ENCODE measurements at regions not wholly inside any gene's neighbourhood (a gene's known extent, or its start where the extent isn't known, plus 50 kb on each side); places are given as distances from the start of the nearest gene placed in this dataset.
"Not testable (repeated sequence)": the region's sequence is repeated elsewhere in the genome, so short reads cannot be mapped to it uniquely, and the experiment has no call there.

DNA sequence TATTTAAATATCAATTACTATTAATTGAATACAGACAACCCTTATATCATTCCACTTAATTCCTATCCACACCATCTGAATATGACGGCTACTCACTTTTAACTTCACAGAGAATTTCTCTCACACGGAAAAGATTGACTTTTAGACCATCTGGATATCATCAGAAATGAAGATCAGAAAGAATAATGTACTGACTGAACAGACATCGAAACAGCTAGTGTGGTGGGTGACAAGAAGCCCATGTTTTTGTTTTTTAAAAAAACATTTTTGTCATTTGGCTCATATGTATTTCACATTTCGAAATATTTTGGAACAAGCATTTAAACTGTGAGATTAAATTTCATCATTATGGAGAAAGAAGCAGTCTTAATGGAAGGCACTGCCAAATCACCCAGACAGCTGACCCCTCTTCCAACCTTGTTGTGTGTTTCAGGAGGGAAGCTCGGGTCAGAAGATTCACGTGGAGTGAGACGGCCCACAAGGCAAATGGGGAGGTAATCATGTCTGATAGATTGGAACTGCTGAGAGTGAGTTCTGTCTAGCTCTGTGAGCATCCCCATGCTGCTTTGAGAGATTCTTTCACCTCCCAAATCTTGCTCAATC is 204.2 kb upstream of the RASGEF1B start:
- no peak for DNase-seq (ENCODE audit: low read depth)

DNA sequence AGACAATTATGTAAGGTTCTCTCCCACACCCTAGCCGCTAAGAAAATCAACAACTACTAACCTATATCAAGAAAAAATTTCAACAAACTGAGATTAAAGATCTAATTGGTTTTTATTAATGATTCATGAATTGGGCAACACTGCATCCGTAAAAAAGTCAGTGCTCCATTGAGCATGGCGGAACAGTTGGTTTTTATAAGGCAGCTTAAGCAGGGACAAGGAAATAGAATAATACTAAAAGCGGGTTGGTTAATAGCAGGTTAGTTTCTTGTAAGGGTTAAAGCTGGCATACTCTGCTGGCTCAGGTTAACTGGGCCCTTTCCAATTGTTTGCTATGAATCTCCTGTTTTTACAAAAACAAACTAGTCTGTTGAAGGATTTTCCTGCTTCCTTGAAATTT is 202.3 kb upstream of the RASGEF1B start:
- DNase-seq (ENCODE audit: low read depth) = peak; percentile 67

DNA sequence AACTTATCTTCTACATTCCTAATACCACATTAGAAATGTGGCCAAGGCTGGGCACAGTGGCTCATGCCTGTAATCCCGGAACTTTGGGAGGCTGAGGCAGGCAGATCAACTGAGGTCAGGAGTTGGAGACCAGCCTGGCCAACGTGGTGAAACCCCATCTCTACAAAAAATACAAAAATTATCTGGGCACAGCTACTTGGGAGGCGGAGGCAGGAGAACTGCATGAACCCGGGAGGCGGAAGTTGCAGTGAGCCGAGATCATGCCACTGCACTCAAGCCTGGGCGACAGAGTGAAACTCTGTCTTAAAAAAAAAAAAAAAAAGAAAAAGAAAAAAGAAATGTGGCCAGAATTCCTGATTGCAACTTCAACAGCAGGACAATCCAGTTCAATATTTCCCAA is 196.6 kb upstream of the RASGEF1B start:
- DNase-seq (ENCODE audit: low read depth) = not testable (repeated sequence)

DNA sequence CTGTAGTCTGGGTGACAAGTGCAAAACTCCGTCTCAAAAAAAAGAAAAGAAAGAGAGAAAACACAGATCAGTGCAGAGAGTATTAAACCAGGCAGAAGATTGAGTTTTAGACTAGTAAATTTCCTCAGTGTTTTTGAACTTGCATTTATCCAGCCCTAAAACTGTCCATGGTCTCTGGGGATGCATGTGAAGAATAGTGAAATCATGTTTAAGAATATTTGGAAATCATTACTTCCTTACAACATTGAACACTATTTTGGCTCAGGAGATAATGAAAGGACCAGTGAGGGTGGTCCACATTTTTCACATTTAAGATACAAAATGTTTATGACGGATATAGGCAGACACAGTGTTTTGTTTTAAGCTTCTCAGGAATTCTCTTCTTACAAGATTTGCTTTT is 195.8 kb upstream of the RASGEF1B start:
- no peak for DNase-seq (ENCODE audit: low read depth)

DNA sequence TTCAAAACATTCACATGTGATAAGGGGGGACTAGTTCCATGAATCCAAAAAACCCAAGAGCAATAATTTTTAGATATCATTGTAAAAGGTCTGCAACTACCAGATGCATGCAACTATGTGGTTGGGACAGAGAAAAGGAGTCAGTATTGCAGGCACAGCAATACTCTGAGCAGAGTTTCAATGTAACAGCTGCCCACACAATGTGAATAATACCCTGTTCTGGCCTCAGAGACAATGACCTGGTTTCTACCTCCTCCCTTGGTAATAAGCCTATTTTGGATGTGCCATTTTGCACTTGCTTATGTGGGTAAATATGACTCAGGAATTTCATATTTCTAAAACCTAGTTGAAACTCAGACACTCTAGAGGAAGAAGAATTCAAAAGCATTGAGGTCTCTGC is 194.8 kb upstream of the RASGEF1B start:
- DNase-seq (ENCODE audit: low read depth) = no peak

DNA sequence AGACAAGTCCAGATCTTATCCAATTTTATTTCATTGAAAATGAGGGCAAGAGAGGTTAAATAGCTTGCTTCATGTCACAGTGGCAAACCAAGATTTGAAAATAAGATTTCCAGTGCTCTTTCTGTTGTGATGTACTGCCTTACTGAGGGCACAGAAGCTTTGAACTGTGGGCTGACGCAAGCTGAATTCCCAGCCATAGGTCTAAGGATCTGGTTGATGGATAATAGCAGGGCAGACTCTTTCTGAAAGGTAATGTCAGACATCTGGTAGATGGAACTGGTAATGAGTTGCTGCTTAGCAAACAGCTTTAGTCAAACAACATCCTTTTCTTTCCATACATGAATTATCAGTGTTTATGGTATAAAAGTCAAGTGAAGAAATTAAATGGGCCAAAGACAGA is 193.9 kb upstream of the RASGEF1B start:
- DNase-seq (ENCODE audit: low read depth) = no peak

DNA sequence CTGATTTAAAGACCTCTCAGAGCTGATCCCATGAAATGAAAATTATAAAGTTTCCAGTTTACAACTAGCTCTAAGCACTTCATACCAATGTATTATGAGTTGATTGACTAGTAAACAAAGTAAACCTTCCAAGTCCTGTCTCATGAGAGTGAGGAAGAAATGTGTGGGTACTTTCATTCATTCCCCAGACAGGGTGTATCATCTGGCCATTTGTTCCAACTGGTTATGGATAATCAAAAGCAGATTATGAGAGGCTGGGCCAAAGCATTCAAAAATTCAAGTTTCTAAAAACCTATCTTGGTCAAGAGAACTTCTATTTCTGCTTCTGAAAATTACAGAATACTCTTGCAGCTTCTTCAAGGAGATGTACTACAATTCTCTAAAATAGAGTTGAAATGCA is 193.3 kb upstream of the RASGEF1B start:
- no peak for DNase-seq (ENCODE audit: low read depth)

DNA sequence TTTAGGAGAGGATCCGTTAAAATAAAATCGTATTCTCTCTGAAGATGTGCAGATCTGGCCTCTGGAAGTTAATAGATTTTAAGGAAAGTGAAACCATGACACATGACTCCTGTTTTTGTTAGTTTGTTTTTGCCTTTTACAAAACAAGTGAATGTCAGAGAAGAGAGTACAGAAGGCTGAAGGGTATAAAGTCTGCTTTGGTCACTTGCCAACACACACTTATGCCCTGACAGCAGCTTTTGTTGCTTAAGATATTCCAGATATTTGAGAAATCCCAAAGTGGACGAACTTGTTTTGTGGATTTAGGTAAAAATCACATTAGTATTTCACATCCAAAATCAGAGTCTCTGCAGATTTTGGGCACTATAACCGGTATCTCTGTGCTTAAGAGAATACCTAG is 192.4 kb upstream of the RASGEF1B start:
- peak; percentile 32 for DNase-seq (ENCODE audit: low read depth)

DNA sequence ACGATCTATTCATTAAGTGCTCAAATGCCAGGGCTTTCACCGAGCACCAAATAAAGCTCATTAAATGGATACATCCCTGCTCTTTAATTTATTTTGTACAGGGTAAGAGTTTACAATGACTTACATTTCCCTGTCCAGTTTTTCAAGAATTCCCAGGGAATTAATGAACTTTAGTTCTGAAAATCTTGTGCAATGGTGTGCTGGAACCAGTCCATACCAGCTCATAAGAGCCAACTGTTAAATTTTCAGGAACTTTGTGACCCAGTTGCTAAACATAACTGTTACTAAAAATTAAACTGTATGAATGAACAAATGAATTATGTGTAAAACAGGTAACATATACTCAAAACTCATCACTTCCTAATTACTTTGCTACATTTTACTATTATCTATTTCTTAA is 191.7 kb upstream of the RASGEF1B start:
- no peak for DNase-seq (ENCODE audit: low read depth)

DNA sequence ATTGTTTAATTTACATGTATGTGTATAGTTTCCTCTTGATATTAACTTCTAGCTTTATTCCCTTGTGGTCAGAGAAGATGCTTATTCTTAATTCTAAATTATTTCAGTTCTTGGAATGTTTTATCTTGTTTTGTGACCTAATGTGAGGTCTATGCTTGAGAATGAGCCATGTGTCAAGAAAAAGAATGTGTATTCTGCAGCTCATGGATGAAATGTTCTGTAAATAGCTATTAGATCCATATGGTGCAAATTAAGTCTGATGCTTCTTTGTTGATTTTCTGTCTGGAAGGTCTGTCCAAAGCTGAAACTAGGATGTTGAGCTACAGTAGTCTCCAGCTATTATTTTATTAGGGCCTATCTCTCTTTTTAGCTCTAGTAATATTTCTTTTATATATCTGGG is 187.3 kb upstream of the RASGEF1B start:
- no peak for DNase-seq (ENCODE audit: low read depth)

DNA sequence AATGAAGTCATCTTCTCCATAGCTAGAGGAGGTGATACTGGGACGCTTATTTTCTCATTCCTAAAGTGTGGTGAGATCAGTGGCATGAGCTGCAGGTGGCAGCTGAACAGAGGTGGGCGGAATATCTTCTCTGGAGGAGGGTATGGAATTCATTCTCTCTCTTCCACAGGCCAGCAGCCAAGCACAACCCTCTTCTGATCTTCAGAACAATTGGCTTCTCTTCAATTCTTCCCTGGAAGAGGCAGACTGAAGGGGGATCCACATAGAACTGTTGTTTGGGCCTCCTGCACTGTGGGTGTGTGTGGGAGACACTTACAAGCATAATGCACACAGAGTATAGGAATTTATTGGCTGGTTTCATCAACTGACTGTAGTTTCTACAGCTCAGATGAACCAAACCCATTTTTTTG is 180.4 kb upstream of the RASGEF1B start:
- peak; percentile 42 for DNase-seq (ENCODE audit: low read depth)

DNA sequence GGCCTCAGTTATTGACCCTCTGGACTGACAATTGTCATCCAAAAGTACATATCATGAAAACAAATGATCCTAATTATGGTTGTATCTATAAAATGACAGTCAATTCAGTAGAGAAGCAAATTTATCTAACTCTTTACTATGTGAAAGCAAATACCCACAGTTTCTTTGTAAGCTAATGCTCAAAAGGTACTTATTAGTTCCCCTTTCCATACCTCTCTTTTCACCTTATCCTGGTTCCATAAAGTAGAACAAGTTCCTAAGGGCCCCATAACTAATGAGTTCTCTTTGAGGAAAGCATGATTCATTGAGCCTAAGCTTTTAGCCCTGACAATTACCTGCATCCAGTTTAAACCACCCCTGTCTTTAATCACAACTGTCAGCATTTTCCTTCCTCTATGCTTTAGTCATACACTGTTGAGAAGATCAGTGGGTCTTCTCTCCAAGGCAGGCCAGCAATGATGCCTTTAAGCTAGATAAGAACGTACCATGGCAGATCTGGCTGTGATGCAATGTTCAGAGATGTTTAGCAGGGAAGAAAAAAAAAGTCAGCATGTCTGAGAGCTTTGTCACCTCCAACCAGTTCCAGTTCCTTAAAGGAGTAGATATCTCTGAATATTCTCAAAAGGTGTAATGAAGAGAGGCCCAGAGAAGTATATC is 179.7 kb upstream of the RASGEF1B start:
- DNase-seq (ENCODE audit: low read depth) = peak; percentile 82

DNA sequence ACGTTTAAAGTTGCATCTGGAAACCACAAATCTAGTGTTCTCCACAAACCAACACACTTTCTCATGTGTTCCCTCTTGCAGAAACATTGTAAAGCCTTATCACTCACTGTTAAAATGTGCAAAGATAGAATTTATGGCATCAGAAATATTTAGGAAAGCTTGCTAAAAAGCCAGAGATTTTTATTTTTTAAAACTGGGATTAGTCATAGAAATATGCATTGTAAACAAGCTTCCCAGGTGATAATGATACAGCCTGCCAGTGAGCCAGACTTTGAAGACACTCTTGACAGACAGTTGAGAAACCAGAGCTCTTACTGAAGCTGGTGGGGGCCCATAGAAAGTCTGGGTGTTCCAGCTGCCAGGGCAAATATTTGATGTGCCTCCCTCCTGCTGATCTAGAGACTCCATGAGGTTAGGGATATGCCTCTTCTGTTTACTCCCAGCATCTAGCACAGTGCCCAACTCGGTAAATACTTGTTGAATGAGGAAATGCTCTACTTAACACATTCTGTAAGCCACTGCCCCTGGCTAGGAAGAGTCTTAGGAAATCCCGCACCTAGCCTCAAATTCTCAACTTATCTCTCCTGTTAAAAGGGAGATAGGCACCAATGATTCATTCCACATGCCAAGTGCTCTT is 179.0 kb upstream of the RASGEF1B start:
- DNase-seq (ENCODE audit: low read depth) = peak; percentile 61

DNA sequence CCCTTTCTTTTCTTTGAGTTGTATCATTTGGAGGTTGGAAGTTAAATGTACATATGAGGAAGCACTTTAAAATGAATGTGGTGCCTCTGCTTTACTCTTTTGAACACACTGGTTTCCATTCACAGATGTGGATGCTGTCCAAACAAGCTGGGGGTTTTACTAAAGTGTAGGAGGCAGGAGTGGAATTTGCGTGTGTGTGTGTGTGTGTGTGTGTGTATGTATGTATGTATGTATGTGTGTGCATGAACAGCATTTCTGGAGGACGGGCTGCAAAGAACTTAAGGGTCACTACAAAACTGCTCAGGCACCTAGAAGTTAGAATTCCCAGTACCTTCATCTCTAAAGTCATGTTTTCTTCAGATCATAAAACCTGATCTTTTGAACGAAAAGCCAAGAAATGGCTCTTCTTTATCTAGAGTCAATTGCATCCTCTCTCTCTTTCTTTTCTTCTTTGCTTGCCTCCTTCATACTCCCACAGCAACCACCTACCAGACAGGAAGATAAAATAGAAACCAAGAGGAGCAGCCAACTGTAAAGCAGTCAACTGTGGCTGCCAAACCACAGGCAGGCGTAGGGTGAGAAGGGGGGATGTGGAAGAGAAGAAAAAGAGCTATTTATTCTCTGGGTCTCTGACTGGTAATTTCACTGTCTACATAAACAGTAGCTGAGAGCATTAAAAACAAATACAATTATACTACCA is 177.0 kb upstream of the RASGEF1B start:
- peak; percentile 83 for DNase-seq (ENCODE audit: low read depth)

DNA sequence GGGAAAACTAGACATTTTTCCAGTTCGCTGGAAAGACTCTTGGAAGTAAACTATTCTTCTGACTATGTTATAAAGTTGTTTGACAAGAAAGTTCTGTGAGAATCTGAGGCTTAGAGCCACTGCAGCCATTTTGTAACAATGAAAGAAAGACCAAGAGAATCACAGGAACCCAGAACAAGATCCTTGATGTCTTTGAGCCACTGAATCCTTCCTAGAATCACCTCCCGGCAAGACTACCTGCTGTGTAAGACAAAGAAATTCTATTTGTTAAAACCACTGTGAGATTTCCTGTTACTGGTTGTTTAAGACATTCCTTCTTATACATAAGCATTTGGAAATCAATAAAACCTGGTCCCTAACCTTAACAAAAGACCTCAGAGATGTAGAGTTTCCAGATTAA is 175.7 kb upstream of the RASGEF1B start:
- no peak for DNase-seq (ENCODE audit: low read depth)

DNA sequence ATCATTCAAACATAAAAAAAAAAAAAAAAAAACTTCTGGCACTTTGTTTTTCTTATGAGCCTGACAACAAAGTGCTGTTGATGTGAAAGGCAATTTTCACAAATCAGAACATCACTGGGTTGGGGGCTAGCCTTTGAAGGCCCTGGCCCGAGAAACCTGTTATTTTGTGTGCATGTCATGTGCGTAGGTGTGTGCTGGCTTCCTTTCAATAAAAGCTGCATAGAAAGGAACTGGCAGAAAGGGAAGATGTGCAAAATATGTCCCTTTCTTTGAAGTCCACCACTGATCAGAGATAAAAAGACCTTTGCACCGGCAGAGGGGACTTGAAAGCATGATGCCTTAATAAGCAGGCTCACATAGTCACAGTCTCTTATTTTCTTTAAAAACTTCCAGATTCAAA is 170.8 kb upstream of the RASGEF1B start:
- no peak for DNase-seq (ENCODE audit: low read depth)

DNA sequence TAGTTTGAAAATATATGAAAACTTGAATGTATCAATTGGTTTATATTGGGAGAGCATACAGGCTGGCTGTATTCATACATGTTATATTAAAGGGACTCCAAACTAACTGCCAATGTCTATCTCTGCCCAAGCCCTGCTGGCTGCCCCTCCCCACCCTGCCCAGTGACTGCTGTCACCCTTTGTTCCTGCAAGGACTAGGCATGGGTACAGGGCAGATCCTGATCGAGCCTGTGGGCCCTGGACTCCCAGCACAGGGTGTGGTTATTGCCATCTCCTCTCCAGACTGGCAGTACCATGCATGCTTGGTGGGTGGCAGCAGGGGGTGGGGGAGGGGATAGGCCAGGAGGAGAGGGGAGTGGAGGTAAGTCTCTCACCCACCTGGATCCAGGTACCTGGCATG is 167.5 kb upstream of the RASGEF1B start:
- DNase-seq (ENCODE audit: low read depth) = no peak

DNA sequence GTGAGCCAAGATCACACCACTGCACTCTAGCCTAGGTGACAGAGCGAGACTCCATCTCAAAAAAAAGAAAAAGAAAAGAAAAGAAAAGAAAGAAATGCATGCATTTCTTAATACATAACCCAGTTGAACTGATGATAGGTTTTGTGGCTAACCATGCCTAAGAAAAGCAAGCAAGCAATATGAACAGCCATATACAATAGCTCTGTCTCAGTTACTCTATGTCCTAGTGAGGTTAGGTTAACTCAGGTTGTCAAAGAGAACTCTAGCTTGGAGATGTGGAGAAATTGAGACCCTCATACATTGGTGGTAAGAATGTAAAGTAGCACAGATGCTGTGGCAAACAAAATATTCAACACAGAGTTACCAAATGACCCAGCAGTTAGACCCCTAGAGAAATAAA is 167.0 kb upstream of the RASGEF1B start:
- DNase-seq (ENCODE audit: low read depth) = no peak

DNA sequence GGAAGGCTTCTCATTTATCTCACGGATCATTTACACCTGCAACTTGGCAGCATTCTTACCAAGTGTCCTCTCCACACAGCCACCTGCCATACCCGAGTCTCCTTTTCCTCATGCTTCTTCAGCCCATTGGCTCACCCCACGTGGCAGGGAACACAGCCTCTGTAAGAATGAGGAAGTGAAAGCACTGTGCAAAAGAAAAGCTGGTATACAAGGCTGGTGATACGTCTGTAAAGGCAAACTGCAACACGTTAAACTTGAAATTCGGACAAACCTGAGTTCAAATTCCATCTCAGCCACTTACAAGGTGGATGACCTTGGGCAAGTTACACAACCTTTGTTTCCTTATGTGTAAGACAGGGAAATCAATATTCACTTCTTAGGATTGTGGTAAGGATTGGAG is 164.0 kb upstream of the RASGEF1B start:
- DNase-seq (ENCODE audit: low read depth) = peak; percentile 65

DNA sequence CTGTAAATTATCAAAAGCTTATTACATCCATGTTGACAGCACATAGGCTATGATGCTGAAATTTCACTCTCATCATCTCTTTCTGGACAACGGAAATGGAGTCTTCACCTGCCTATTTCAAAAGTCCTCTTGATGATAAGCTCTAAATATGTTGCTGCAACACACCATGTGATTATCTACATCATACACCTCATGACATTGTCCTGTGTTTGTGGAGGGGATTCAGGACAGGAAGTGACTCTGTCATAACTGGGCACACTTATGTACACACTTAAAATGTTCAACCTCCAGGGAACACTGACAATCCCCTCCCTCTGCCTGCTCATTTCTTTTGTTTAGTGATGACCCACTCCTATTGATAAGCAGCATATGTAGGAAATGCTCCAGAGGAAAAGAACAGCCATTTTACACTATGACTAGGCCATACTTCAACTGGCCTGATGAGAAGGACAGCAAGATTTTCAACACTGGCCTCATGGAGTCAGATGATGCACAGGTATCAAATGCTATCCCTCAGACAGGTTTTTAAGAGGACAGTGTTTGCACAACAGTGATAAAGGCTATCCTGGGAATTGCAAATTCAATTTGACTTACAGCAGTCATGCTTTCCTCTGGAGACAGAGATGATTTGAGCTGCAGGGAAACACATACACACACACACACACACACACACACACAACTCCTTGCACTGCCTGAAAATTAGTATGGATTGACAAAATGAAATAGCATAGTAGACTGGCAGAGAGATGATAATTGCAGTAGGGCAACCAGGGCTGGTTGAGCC is 163.3 kb upstream of the RASGEF1B start:
- no peak for DNase-seq (ENCODE audit: low read depth)

DNA sequence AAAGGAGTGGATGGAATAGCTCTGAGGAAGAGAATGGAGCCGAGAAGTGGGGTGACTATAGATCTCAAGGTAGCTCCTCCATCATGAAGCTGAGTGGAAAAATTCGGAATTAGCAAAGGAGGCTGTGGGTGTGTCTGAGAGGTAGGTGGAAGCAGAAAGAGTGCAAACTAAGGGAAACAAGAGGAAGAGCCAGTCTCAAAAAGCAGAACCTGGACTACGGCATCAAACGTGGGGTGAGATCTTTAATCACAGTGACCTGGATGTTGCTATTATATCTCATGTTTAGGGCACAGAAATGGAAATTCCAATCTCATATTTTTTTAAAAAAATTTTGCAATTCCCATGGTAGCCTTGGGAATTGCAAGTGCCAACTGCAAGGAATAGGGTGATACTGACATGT is 162.5 kb upstream of the RASGEF1B start:
- no peak for DNase-seq (ENCODE audit: low read depth)
